H9 (cell line): ENCODE measurements at regions not wholly inside any gene's neighbourhood (a gene's known extent, or its start where the extent isn't known, plus 50 kb on each side); places are given as distances from the start of the nearest gene placed in this dataset.

ENCODE experiments used
- DNase-seq: peaks from one replicate; pipeline ENCODE4 v3.0.0-alpha.2; 2017
- H2AFZ ChIP-seq: one replicate; pipeline ENCODE4 v1.6.1; 2013; ENCODE audit warnings: mild to moderate bottlenecking, low read length, control low read depth, moderate library complexity
- H2AK5ac ChIP-seq: 2 replicates; pipeline ENCODE4 v1.6.1; 2013; ENCODE audit warnings: low read length, control low read depth, mixed read lengths; ENCODE audit not compliant: insufficient read length
- H2BK120ac ChIP-seq: one replicate; pipeline ENCODE4 v1.6.1; 2013; ENCODE audit warnings: low read depth, mild to moderate bottlenecking, low read length, control low read depth, inconsistent platforms; ENCODE audit not compliant: poor library complexity, severe bottlenecking
- H2BK12ac ChIP-seq: 2 replicates; pipeline ENCODE4 v1.6.1; 2013; ENCODE audit warnings: low read length, control low read depth, mixed read lengths, low read depth; ENCODE audit not compliant: insufficient read length
- H2BK15ac ChIP-seq: 2 replicates; pipeline ENCODE4 v1.6.1; 2013; ENCODE audit warnings: low read depth, low read length, control low read depth
- H2BK20ac ChIP-seq: one replicate; pipeline ENCODE4 v1.6.1; 2013; ENCODE audit warnings: low read depth, mild to moderate bottlenecking, low read length, control low read depth, inconsistent platforms; ENCODE audit not compliant: poor library complexity, severe bottlenecking
- H2BK5ac ChIP-seq: 2 replicates; pipeline ENCODE4 v1.6.1; 2013; ENCODE audit warnings: low read length, control low read depth, mixed read lengths; ENCODE audit not compliant: insufficient read length
- H3K14ac ChIP-seq: 2 replicates; pipeline ENCODE4 v1.6.1; 2013; ENCODE audit warnings: low read length, control low read depth; ENCODE audit not compliant: insufficient read depth
- H3K18ac ChIP-seq: 2 replicates; pipeline ENCODE4 v1.6.1; 2013; ENCODE audit warnings: low read depth, mild to moderate bottlenecking, mixed read lengths, low read length, control low read depth; ENCODE audit not compliant: insufficient read length
- H3K23ac ChIP-seq: 2 replicates; pipeline ENCODE4 v1.6.1; 2013; ENCODE audit warnings: low read length, control low read depth, mixed read lengths, low read depth; ENCODE audit not compliant: insufficient read length
- H3K23me2 ChIP-seq: 2 replicates; pipeline ENCODE4 v1.6.1; 2013; ENCODE audit warnings: low read depth, mild to moderate bottlenecking, mixed read lengths, low read length, control low read depth; ENCODE audit not compliant: insufficient read length, poor library complexity, severe bottlenecking
- H3K27ac ChIP-seq: 2 replicates; pipeline ENCODE4 v1.5.1; 2013; ENCODE audit warnings: low read length, control low read depth, mixed read lengths, low read depth; ENCODE audit not compliant: insufficient read length
- H3K27me3 ChIP-seq: 2 replicates; pipeline ENCODE4 v1.6.1; 2013; ENCODE audit warnings: low read length, control low read depth, inconsistent platforms; ENCODE audit not compliant: insufficient read depth
- H3K4ac ChIP-seq: 2 replicates; pipeline ENCODE4 v1.6.1; 2013; ENCODE audit warnings: low read depth, mild to moderate bottlenecking, control low read depth, inconsistent platforms, low read length, moderate library complexity
- H3K4me1 ChIP-seq: 2 replicates; pipeline ENCODE4 v1.6.1; 2013; ENCODE audit warnings: low read length, control low read depth, inconsistent platforms; ENCODE audit not compliant: insufficient read depth
- H3K4me2 ChIP-seq: 2 replicates; pipeline ENCODE4 v1.6.1; 2013; ENCODE audit warnings: low read length, control low read depth, mixed read lengths; ENCODE audit not compliant: insufficient read length, insufficient read depth
- H3K56ac ChIP-seq: 2 replicates; pipeline ENCODE4 v1.6.1; 2013; ENCODE audit warnings: low read depth, mild to moderate bottlenecking, mixed read lengths, low read length, control low read depth; ENCODE audit not compliant: insufficient read length
- H3K79me1 ChIP-seq: 2 replicates; pipeline ENCODE4 v1.6.1; 2013; ENCODE audit warnings: low read depth, mild to moderate bottlenecking, moderate library complexity, low read length, control low read depth, inconsistent platforms; ENCODE audit not compliant: insufficient read depth, poor library complexity, severe bottlenecking
- H3K79me2 ChIP-seq: 2 replicates; pipeline ENCODE4 v1.6.1; 2013; ENCODE audit warnings: low read length, control low read depth, inconsistent platforms; ENCODE audit not compliant: insufficient read depth
- H3K9ac ChIP-seq: 2 replicates; pipeline ENCODE4 v1.6.1; 2013; ENCODE audit warnings: low read length, control low read depth, mixed read lengths; ENCODE audit not compliant: insufficient read length; ENCODE audit errors: extremely low read depth
- H3K9me3 ChIP-seq: one replicate; pipeline ENCODE4 v1.6.1; 2013; ENCODE audit warnings: low read depth, low read length, inconsistent platforms; ENCODE audit not compliant: control insufficient read depth
- H3T11ph ChIP-seq: one replicate; pipeline ENCODE4 v1.6.1; 2013; ENCODE audit warnings: mild to moderate bottlenecking, low read length, control low read depth, inconsistent platforms
- H4K20me1 ChIP-seq: one replicate; pipeline ENCODE4 v1.6.1; 2013; ENCODE audit not compliant: control insufficient read depth, insufficient read length, insufficient read depth
- H4K5ac ChIP-seq: 2 replicates; pipeline ENCODE4 v1.6.1; 2013; ENCODE audit warnings: low read depth, mild to moderate bottlenecking, mixed read lengths, low read length, control low read depth; ENCODE audit not compliant: insufficient read length
- H4K8ac ChIP-seq: replicated peaks from 2 replicates; pipeline ENCODE4 v1.6.1; 2013; ENCODE audit warnings: low read length, control low read depth, mixed read lengths, low read depth; ENCODE audit not compliant: insufficient read length
- H4K91ac ChIP-seq: 2 replicates; pipeline ENCODE4 v1.6.1; 2013; ENCODE audit warnings: low read depth, mild to moderate bottlenecking, moderate library complexity, mixed read lengths, low read length, control low read depth; ENCODE audit not compliant: insufficient read length
- H3K27ac Mint-ChIP-seq, 3 experiments: 2 replicates in 2 of 3; 3 replicates in 1 of 3; pipeline ENCODE4 v1.8.0; 2020 to 2021; ENCODE audit warnings: mixed read lengths in 3 of 3, mild to moderate bottlenecking in 1 of 3, moderate library complexity in 1 of 3
- H3K27me3 Mint-ChIP-seq: 2 replicates; pipeline ENCODE4 v1.8.0; 2021; ENCODE audit warnings: low read depth, mild to moderate bottlenecking, moderate library complexity, mixed read lengths
- H3K36me3 Mint-ChIP-seq, 3 experiments: 2 replicates in 2 of 3; 3 replicates in 1 of 3; pipeline ENCODE4 v1.8.0; 2020 to 2021; ENCODE audit warnings: low read depth in 3 of 3, mixed read lengths in 3 of 3; ENCODE audit not compliant: insufficient read depth in 1 of 3
- H3K4me1 Mint-ChIP-seq, 2 experiments: 2 replicates each; pipeline ENCODE4 v1.8.0; 2020; ENCODE audit warnings: mixed read lengths in 2 of 2
- H3K4me3 Mint-ChIP-seq, 2 experiments: 2 replicates in 1 of 2; 3 replicates in 1 of 2; pipeline ENCODE4 v1.8.0; 2020 to 2021; ENCODE audit warnings: mild to moderate bottlenecking in 2 of 2, mixed read lengths in 2 of 2, moderate library complexity in 1 of 2
- H3K9me3 Mint-ChIP-seq, 2 experiments: 2 replicates in 1 of 2; 3 replicates in 1 of 2; pipeline ENCODE4 v1.8.0; 2020; ENCODE audit warnings: mild to moderate bottlenecking in 2 of 2, mixed read lengths in 2 of 2, moderate library complexity in 1 of 2
- CTCF ChIP-seq: fragments of 200-600 bp; sonication (generic); conservative IDR thresholded peaks from 3 replicates; pipeline ENCODE4 v1.8.0; 2021; ENCODE audit warnings: antibody characterized with exemption, mild to moderate bottlenecking
- WGBS: extraction: QIAGEN DNeasy Blood & Tissue Kit; methylation state at CpG from one replicate; pipeline ENCODE4 v1.1.7; 2013; ENCODE audit warnings: missing lambda C conversion rate, low lambda C conversion rate, mixed read lengths; ENCODE audit not compliant: insufficient read length; ENCODE audit errors: extremely low coverage; 5-methylcytosine and 5-hydroxymethylcytosine counted together

- Histone ChIP-seq H2BK5ac (no peak overlapping the region), H3K4me2 (no peak overlapping the region), H2BK20ac (no peak overlapping the region), H2BK15ac (no peak overlapping the region), H3K23ac (no peak overlapping the region), H3K18ac (no peak overlapping the region), H2AFZ (no peak overlapping the region), H3K56ac (no peak overlapping the region), H3K4ac (no peak overlapping the region), H3T11ph (no peak overlapping the region), H4K91ac (no peak overlapping the region), H3K9me3 (no peaks in the 10 kb centered on the region), H2BK12ac (no peak overlapping the region), H4K20me1 (no peaks in the 10 kb centered on the region), H3K27ac (no peak overlapping the region), H3K4me1 (no peaks in the 10 kb centered on the region), H4K8ac (no peak overlapping the region), H3K23me2 (no peaks in the 10 kb centered on the region), H4K5ac (no peak overlapping the region), H3K9ac (no peak overlapping the region), H3K79me2 (no peaks in the 10 kb centered on the region), H3K27me3 (no peaks in the 10 kb centered on the region), H2BK120ac (no peak overlapping the region), H3K79me1 (no peaks in the 10 kb centered on the region), H3K14ac (no peak overlapping the region), H2AK5ac (no peak overlapping the region)
- Mint-ChIP-seq H3K27ac (no peak overlapping the region), H3K4me1 (no peaks in the 10 kb centered on the region), H3K36me3 (peaks cover 0 to 7% (median 0%) of the 10 kb centered on the region in 3 experiments; a peak in 2 of 7 replicates), H3K4me3 (no peak overlapping the region), H3K9me3 (peaks cover 4 to 12% of the 10 kb centered on the region in 2 experiments), H3K27me3 (no peaks in the 10 kb centered on the region)
- no peak for DNase-seq
- no peak for TF ChIP-seq CTCF
- WGBS, result no CpG with 5 or more reads among the region's 5 CpGs
Observed at GRCh38 chr6:149181304-149181703, 136.2 kb upstream of the TAB2 start.
